Psoas muscle (tissue), 7 donors: ENCODE measurements at regions not wholly inside any gene's neighbourhood (a gene's known extent, or its start where the extent isn't known, plus 50 kb on each side); places are given as distances from the start of the nearest gene placed in this dataset.

Experiments
- ATAC-seq, 4 donors: fragments of 200-7000 bp; cut with Tn5 transposase; one replicate each; pipeline ENCODE4 v1.9.1; 2020; ENCODE audit warnings: moderate library complexity in 3 of 4, mild to moderate bottlenecking in 2 of 4
- DNase-seq, 2 donors: peaks; one replicate each; pipeline ENCODE4 v3.0.0-alpha.2; 2020
- H3K27ac ChIP-seq: fragments of 200-600 bp; one replicate; pipeline ENCODE4 v1.8.0; 2022
- H3K27me3 ChIP-seq, 3 donors: fragments of 200-600 bp in 1 of 3; one replicate each; pipeline versions ENCODE4 v1.6.1 to v1.8.0; 2013 to 2022; ENCODE audit warnings: low read length in 2 of 3, mild to moderate bottlenecking in 2 of 3, moderate library complexity in 1 of 3; ENCODE audit not compliant: insufficient read depth in 3 of 3
- H3K36me3 ChIP-seq, 2 donors: fragments of 200-600 bp in 1 of 2; one replicate each; pipeline versions ENCODE4 v1.6.1 to v1.8.0; 2013 to 2022; ENCODE audit warnings: low read depth in 1 of 2, mild to moderate bottlenecking in 1 of 2, moderate library complexity in 1 of 2; ENCODE audit not compliant: insufficient read depth in 1 of 2
- H3K4me1 ChIP-seq: fragments of 200-600 bp; one replicate; pipeline ENCODE4 v1.8.0; 2022
- H3K4me3 ChIP-seq: fragments of 200-600 bp; one replicate; pipeline ENCODE4 v1.8.0; 2022; ENCODE audit warnings: mild to moderate bottlenecking
- H3K9me3 ChIP-seq: fragments of 200-600 bp; one replicate; pipeline ENCODE4 v1.8.0; 2022
- WGBS, 3 donors: extraction: QIAGEN DNeasy Blood & Tissue Kit; methylation state at CpG; one replicate each; pipeline versions ENCODE4 v1.1.6 to v1.1.7; 2013; 5-methylcytosine and 5-hydroxymethylcytosine counted together
- intact Hi-C, 2 donors: fragments of 100-400 bp; cut with DNase I; formaldehyde crosslinking; loops; one replicate each; pipeline versions ENCODE4 v1.11.0 to v1.14.2; 2022
- TF ChIP-seq, protein P1 (sequence below): fragments of 200-600 bp; IDR thresholded peaks from one replicate; pipeline ENCODE4 v1.8.0; 2022; ENCODE audit warnings: antibody characterized with exemption
- donor health status: healthy with polysubstance abuse.
- donor health status: DM: no; HTN: no; CAD: no; lungs with moderate emphysema.
- donor health status: Bipolar disorder and iron deficiency.
- donor health status: healthy.
- donor health status: DM: yes; HTN: yes; CAD: no.
- donor health status: DM: no; HTN: no; CAD: no.
- donor health status: DM: yes; HTN: yes; CAD: no.

GRCh38 chr5:110909950-110910349 lies 161.6 kb upstream of the TSLP start:
- H3K27me3 ChIP-seq = no peaks in the 10 kb centered on the region
- ATAC-seq (no peak), DNase-seq (no peak)
- no peaks in the 10 kb centered on the region for H3K9me3 ChIP-seq
- TF ChIP-seq, protein P1, sequence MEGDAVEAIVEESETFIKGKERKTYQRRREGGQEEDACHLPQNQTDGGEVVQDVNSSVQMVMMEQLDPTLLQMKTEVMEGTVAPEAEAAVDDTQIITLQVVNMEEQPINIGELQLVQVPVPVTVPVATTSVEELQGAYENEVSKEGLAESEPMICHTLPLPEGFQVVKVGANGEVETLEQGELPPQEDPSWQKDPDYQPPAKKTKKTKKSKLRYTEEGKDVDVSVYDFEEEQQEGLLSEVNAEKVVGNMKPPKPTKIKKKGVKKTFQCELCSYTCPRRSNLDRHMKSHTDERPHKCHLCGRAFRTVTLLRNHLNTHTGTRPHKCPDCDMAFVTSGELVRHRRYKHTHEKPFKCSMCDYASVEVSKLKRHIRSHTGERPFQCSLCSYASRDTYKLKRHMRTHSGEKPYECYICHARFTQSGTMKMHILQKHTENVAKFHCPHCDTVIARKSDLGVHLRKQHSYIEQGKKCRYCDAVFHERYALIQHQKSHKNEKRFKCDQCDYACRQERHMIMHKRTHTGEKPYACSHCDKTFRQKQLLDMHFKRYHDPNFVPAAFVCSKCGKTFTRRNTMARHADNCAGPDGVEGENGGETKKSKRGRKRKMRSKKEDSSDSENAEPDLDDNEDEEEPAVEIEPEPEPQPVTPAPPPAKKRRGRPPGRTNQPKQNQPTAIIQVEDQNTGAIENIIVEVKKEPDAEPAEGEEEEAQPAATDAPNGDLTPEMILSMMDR = no peak
- H3K36me3 ChIP-seq = no peaks in the 10 kb centered on the region
- no peak overlapping the region for H3K4me3 ChIP-seq
- H3K4me1 ChIP-seq = no peaks in the 10 kb centered on the region
- no peak overlapping the region for H3K27ac ChIP-seq
- intact Hi-C loops = no loop called here

DNA sequence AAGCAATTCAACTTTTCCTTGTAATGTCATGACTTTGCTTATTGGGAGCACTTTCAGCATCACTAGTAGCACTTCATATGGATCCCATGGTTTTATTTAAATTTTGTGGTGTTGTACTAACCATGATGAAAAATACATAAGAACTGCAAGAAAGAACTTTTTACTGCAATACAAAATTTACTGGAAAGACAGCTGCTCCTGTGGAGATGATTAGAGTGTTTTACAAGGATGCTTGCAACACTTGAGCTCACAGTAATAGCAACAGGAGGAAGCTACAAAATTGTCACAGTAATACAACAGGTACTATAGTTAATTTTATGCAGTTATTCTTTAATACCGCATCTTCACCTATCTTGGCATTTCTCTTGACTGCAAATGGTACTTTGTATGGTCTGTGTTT lies 158.3 kb upstream of the TSLP start:
- TF ChIP-seq, protein P1 = no peak
- Histone ChIP-seq H3K36me3 (no peaks in the 10 kb centered on the region), H3K9me3 (no peaks in the 10 kb centered on the region), H3K27me3 (no peaks in the 10 kb centered on the region), H3K27ac (no peak overlapping the region), H3K4me1 (no peaks in the 10 kb centered on the region), H3K4me3 (no peak overlapping the region)
- DNase-seq (no peak), ATAC-seq (no peak)
- 88 to 100% (median 94%) methylated on average over 1 of the region's 1 CpG for WGBS, 3 donors
- intact Hi-C loops = no loop called here

DNA sequence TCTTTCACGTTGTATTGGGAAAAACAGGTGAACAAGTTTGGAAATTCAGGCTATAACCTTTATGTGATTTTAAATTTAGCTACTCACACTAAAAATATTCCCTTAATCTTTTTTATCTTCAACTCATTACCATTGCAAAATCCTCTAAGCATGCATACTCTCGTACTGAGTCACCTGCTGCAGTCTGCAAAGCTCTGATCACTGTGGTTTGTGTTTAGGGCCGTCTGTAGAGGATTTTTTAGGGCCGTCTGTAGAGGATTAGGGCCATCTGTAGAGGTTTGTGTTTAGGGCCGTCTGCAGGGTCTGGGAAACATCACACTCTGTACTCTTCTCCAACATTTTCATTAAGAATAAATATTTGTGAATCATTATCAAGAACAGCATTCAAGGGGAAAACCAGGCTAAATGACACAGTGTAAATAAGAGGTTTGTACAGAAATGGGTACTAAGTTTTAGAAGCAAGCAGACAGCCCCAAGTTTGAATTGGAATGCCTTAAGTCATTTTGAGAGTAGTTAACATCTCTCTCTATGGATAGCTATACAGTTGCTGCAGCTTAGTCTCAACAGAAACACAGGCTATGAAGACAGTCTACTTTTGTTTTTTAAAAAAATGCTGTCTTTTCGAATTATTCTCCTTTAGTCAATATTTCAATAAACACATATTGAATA lies 155.0 kb upstream of the TSLP start:
- no peak for ATAC-seq
- WGBS, 3 donors = 24 to 30% (median 27%) methylated on average over 6 of the region's 6 CpGs
- H3K9me3 ChIP-seq = no peaks in the 10 kb centered on the region
- no peaks in the 10 kb centered on the region for H3K36me3 ChIP-seq
- intact Hi-C loops = no loop called here
- DNase-seq = no peak
- H3K4me1 ChIP-seq = no peaks in the 10 kb centered on the region
- TF ChIP-seq, protein P1 = no peak
- H3K4me3 ChIP-seq = no peak overlapping the region
- H3K27me3 ChIP-seq = no peaks in the 10 kb centered on the region
- H3K27ac ChIP-seq = no peak overlapping the region

- TF ChIP-seq, protein P1 = no peak
These were observed 154.2 kb upstream of the TSLP start for GRCh38 chr5:110917161-110917875.

More at GRCh38 chr5:110917161-110917875, 154.2 kb upstream of the TSLP start:
- Histone ChIP-seq H3K27me3 (no peaks in the 10 kb centered on the region), H3K4me1 (no peaks in the 10 kb centered on the region), H3K27ac (no peak overlapping the region), H3K36me3 (no peaks in the 10 kb centered on the region), H3K9me3 (no peaks in the 10 kb centered on the region), H3K4me3 (no peak overlapping the region)
- DNase-seq (no peak), ATAC-seq (no peak)
- 56 to 60% (median 58%) methylated on average over 6 of the region's 6 CpGs for WGBS, 3 donors
- intact Hi-C loops = no loop called here
